ENCODE measurements at regions not wholly inside any gene's neighbourhood (a gene's known extent, or its start where the extent isn't known, plus 50 kb on each side); places are given as distances from the start of the nearest gene placed in this dataset.

DNA sequence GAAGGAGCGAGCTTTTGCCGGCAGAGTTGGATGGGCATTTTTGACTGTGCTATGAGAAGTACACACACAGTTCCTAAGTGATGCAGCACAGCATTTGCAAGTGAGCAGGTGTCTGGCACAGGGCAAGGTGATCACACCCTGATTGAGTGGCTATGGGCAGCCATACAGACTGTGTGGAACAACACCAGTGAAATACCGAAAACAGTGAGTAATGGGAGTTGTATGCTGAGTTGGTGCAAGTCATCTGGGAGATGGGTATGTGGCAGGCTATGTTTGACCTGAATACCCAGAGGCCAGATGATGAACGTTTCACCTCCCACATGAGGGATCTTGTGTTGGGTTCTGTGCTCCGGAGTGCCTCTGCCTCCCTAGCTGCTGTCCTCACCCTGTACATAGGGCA lies 53.5 kb upstream of the TIPARP start:
- Mint-ChIP-seq H3K4me3 (no peak overlapping the region), H3K27ac (no peak overlapping the region), H3K4me1 (peaks cover 14% of the 10 kb centered on the region), H3K36me3 (no peaks in the 10 kb centered on the region), H3K27me3 (peaks cover 2% of the 10 kb centered on the region), H3K9me3 (no peaks in the 10 kb centered on the region)

DNA sequence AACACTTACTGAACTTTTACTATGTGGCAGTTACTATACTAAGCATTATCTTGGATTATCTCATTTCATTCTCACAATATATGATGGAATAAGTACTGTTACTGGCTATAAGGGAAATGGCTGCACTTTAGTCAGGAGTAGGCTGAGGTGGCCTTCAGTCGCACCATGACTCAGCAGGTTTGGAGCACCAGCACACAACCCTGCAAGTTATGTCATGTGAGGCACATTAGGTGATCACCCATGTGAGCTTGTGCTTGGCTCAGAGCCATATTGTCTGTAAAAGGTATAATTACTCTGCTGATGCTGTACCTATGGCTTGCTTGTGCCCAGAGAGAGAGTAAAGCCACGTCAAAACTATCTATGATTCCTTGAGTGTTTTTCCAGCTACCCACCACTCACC lies 54.1 kb upstream of the TIPARP start:
- peaks cover 20% of the 10 kb centered on the region for H3K4me1 Mint-ChIP-seq
- peaks cover 2% of the 10 kb centered on the region for H3K27me3 Mint-ChIP-seq
- H3K27ac Mint-ChIP-seq, result no peak overlapping the region
- H3K36me3 Mint-ChIP-seq, result no peaks in the 10 kb centered on the region
- no peak overlapping the region for H3K4me3 Mint-ChIP-seq
- no peaks in the 10 kb centered on the region for H3K9me3 Mint-ChIP-seq

DNA sequence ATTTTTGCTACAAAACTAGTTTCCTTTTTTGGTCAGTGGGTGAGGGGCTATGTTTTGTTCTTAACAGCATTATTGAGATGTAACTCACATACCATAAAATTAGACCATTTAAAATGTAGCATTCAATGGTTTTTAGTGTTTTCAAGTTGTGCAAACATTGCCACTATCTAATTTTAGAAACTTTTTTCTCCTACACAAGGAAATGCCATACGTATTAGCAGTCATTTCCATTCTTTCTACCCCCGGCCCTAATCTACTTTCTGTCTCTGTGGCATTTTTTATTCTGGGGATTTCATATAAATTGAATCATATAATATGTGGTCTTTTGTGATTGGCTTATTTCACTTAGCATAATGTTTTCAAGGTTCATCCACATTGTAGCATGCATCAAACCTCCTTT lies 55.0 kb upstream of the TIPARP start:
- H3K9me3 Mint-ChIP-seq, result no peaks in the 10 kb centered on the region
- no peaks in the 10 kb centered on the region for H3K36me3 Mint-ChIP-seq
- H3K4me3 Mint-ChIP-seq, result no peak overlapping the region
- H3K27ac Mint-ChIP-seq, result no peak overlapping the region
- H3K27me3 Mint-ChIP-seq, result peaks cover 2% of the 10 kb centered on the region
- peaks cover 26% of the 10 kb centered on the region for H3K4me1 Mint-ChIP-seq

DNA sequence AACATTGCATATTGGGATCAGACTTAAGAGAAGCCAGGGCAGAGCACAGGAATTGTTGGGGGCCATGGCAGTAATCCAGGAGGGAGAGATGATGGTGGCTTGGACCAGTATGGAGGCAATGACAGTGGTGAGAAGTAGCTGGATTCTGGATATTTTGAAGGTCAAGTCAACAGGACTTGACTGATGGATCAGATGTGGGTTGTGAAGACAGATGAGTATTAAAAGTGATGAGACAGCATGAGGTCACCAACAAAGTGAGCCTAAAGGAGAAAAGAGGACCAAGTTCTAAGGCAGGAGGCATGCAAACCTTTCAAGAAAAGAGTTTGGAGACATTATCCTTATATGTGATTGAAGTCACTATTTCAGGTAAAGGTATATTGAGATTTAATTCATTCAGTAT lies 56.6 kb upstream of the TIPARP start:
- no peak overlapping the region for H3K4me3 Mint-ChIP-seq
- H3K4me1 Mint-ChIP-seq, result peaks cover 26% of the 10 kb centered on the region
- H3K27ac Mint-ChIP-seq, result peak overlapping the region; percentile 42
- peaks cover 2% of the 10 kb centered on the region for H3K27me3 Mint-ChIP-seq
- H3K9me3 Mint-ChIP-seq, result no peaks in the 10 kb centered on the region
- H3K36me3 Mint-ChIP-seq, result no peaks in the 10 kb centered on the region

DNA sequence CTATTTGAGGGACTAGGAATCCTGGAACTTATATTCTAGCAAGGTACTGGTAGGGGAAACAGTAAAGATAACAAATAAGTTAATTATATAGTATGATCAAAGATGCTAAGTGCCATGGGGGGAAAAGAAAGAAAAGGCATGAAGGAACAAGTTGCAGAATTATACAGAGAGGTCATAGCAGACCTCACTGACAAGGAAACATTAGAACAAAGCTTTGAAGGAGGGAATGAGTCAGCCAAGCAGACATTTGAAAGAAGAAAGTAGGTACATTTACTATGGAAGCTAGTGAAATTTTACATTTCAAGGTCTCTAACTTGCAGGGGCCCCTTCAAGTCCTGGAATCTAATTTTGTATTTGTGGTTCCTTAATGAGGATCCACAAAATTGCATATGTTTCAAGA lies 57.2 kb upstream of the TIPARP start:
- Mint-ChIP-seq H3K4me3 (no peak overlapping the region), H3K4me1 (peaks cover 26% of the 10 kb centered on the region), H3K27ac (peak overlapping the region; percentile 42), H3K36me3 (no peaks in the 10 kb centered on the region), H3K27me3 (peaks cover 2% of the 10 kb centered on the region), H3K9me3 (no peaks in the 10 kb centered on the region)

DNA sequence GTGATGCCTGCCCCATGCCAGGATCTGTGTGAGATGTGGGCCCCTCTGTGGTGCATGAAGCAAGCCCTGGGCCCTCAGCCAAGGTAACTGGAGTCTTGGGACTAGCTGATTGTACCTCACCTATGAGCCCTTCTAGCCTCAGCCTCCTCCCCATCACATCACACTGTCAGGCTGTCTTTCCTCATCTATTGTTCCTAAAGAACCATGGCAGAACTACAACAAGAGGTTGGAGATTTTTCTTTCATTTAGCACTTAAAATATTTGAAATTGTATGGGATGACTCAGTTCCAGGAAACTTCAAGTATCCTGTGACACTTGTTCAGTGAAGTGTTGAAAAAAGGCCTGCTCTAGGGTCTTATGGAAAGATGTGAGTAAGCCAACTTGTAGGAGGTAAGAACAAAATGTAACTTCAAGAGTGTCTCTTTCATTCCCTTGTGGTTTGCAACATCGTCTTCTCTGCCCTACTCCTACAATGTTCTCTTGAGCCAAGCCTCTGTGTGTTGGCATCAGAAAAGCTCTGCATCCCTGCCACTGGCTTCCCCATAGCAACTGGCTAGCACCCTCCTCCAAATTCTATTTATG lies 58.7 kb upstream of the TIPARP start:
- Mint-ChIP-seq H3K27ac (peak overlapping the region; percentile 77), H3K4me1 (peaks cover 26% of the 10 kb centered on the region), H3K9me3 (no peaks in the 10 kb centered on the region), H3K4me3 (peak overlapping the region; percentile 11), H3K36me3 (no peaks in the 10 kb centered on the region), H3K27me3 (peaks cover 2% of the 10 kb centered on the region)

DNA sequence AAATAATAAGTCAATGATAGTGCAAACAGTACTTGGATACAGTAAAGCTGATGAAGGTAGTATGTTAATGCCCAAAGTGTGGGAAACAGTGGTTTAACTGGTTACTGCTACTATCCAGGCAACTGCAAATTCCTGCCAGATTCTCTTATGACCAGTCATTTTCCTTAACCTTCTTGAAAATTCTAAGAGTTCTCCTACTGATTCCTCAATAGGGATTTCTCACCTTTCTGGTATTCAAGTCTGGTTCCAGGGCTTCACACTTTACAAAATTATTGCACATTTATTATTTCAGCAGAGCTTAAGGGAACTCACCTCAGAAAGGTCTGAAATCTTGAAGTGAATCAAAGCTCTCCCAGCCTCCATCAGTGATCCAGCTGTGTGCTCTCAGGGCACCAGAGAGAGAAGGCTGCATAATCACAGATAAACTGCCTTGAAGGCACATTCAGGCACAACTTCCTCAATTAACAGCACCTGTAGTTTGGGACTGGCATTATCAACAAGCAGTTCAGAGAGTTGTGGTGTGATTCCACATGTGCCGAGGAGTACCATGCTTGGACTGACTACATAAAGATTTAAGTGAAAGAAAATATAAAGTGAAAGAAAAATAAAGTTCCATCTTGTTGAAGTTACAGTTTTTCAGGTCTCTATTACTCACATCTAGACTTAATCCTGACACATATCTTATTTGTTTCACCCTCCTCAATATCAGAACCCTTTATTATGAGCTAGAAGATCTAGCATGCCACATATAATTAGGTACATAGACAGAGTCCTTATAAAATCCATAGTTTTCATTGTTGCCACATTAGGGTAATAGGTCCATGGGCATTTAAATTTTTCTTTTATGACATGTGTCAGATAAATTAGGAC lies 59.5 kb upstream of the TIPARP start:
- Mint-ChIP-seq H3K27ac (peak overlapping the region; percentile 68), H3K4me1 (peaks cover 26% of the 10 kb centered on the region), H3K9me3 (no peaks in the 10 kb centered on the region), H3K4me3 (peak overlapping the region; percentile 24), H3K36me3 (no peaks in the 10 kb centered on the region), H3K27me3 (no peaks in the 10 kb centered on the region)

DNA sequence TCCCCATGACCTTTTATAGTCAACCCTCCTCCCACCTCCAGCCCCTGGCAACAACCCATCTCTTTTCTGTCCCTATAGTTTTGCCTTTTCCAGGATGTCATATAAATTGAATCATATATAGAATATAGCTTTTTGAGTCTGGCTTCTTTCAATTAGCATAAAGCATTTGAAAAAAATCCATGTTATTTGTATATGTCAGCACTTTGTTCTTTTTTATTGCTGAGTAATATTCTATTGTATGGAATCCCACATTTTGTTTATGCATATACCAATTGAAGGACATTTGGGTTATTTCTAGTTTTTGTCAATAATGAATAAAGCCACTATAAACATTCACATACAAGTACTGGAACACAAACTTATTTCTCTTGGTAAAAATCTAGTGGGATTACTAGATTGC lies 58.0 kb upstream of the SSR3 start:
- peaks cover 26% of the 10 kb centered on the region for H3K4me1 Mint-ChIP-seq
- no peaks in the 10 kb centered on the region for H3K36me3 Mint-ChIP-seq
- no peak overlapping the region for H3K27ac Mint-ChIP-seq
- peaks cover 5% of the 10 kb centered on the region for H3K27me3 Mint-ChIP-seq
- H3K4me3 Mint-ChIP-seq, result no peak overlapping the region
- no peaks in the 10 kb centered on the region for H3K9me3 Mint-ChIP-seq

DNA sequence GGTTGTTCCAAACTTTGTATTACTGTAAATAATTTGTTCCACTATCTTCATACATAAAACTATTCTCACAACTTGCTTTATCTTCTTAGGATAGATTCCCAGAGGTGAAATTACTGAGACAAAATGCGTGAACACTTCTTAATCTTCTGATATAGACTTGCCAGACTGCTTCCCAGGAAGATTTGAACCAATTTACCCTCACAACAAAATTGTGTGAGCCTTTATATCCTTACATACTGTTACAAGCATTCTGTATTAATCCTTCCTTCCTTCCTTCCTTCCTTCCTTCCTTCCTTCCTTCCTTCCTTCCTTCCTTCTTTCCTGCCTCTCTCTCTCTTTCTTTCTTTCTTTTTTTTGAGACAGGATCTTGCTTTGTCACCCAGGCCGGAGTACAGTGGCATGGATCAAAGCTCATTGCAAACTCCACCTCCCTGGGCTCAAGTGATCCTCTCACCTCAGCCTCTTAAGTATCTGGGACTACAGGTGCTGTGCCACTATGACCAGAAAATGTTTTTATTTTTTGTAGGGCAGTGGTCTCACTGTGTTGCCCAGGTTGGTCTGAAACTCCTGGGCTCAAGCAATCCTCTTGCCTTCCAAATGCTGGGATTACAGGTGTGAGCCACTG lies 57.1 kb upstream of the SSR3 start:
- Mint-ChIP-seq H3K27ac (no peak overlapping the region), H3K36me3 (no peaks in the 10 kb centered on the region), H3K4me1 (peaks cover 17% of the 10 kb centered on the region), H3K9me3 (no peaks in the 10 kb centered on the region), H3K4me3 (no peak overlapping the region), H3K27me3 (peaks cover 9% of the 10 kb centered on the region)

DNA sequence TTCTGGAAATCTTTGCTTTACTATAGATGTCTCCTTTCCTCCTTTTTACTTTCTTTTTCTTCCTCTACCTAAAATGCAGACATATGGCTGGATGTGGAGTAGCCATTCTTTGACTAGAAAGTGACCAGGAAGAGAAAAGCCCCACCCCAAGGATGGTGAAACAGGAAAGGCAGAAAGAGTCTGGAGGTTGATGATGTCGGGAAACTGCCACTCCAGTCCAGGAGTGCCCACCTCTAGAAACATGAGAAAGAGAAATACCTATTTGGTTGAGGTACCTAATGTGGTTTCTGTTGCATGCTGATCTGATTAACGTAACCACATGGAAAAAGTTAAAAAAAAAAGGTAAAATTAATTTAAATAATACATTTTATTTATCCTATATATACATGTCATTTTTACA lies 55.2 kb upstream of the SSR3 start:
- peaks cover 12% of the 10 kb centered on the region for H3K27me3 Mint-ChIP-seq
- H3K9me3 Mint-ChIP-seq, result no peaks in the 10 kb centered on the region
- no peak overlapping the region for H3K27ac Mint-ChIP-seq
- no peaks in the 10 kb centered on the region for H3K36me3 Mint-ChIP-seq
- H3K4me3 Mint-ChIP-seq, result no peak overlapping the region
- H3K4me1 Mint-ChIP-seq, result peaks cover 8% of the 10 kb centered on the region

DNA sequence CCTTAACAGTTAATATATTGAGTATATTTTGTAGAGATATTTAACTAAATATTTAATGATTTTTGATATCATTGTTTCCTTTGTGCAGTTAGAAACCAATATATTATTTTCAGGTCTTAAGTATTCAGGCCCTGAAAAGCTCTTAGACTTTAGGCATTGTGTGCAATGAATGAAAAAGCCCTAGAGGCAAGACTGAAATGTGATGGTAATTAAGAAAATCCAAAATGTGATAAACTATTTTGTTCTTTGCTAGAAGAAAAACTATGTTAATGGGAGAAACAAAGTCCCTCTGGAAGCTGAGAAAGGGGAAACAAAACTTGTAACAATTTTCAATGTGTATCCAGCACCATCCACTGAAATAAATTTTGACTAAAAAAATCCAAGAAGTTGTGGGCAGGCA lies 54.6 kb upstream of the SSR3 start:
- no peak overlapping the region for H3K4me3 Mint-ChIP-seq
- H3K36me3 Mint-ChIP-seq, result no peaks in the 10 kb centered on the region
- H3K27me3 Mint-ChIP-seq, result peaks cover 12% of the 10 kb centered on the region
- H3K4me1 Mint-ChIP-seq, result peaks cover 4% of the 10 kb centered on the region
- H3K9me3 Mint-ChIP-seq, result no peaks in the 10 kb centered on the region
- H3K27ac Mint-ChIP-seq, result no peak overlapping the region

DNA sequence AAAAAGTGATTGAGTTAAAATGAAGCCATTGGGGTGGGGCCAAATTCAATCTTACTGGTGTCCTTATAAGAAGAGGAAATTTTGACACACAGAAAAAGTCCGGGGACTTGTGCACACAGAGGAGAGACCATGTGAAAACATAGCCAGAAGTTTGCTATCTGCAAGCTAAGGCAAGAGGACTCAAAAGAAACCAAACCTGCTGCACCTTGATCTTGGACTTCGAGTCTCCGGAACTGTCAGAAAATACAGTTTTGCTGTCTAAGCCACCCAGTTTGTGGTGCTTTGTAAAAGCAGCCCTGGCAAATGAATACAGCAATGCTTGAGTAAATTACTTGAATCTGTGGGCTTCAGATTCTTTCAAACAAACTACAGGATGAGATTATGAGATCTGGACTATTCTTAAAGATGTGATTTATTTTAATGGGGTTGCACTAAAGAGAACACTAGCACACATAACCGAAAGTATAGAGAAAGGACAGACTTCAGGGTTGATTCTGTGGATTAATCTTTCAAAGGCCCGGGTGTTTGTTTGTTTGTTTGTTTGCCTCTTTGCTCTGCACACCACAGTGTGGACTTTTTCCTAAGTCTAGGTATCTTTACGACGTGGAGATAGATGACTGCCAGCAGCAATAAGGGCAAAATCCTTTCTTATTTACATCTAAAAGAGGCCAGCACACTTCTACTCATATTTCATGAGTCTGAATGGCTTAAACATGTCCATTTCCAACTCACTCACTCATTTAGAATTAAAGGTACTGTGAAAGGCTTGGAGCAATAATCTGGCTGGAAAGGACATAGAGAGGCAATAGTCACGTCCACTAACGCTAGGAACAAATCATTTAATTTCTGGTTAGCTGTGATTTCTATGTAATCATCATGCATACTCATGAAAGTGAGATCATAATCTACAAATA lies 53.9 kb upstream of the SSR3 start:
- peaks cover 12% of the 10 kb centered on the region for H3K27me3 Mint-ChIP-seq
- no peaks in the 10 kb centered on the region for H3K36me3 Mint-ChIP-seq
- H3K4me3 Mint-ChIP-seq, result no peak overlapping the region
- peaks cover 4% of the 10 kb centered on the region for H3K4me1 Mint-ChIP-seq
- no peaks in the 10 kb centered on the region for H3K9me3 Mint-ChIP-seq
- H3K27ac Mint-ChIP-seq, result no peak overlapping the region

DNA sequence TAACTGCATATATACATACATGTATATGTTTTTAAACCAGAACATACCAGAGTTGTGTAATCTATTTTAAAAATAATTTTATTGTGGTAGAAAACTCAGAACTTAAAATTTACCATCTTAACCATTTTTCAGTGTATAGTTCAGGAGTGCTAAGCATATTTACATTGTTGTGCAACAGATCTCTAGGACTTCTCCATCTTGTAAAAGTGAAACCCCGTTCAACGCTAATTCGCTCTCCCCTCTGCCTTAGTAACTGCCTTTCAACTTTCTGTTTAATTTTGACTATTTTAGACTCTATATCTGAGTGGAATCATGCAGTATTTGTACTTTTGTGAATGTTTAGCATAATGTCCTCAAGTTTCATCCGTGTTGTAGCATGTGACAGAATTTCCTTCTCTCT lies 51.8 kb upstream of the SSR3 start:
- Mint-ChIP-seq H3K27me3 (peaks cover 12% of the 10 kb centered on the region), H3K36me3 (no peaks in the 10 kb centered on the region), H3K4me1 (peaks cover 16% of the 10 kb centered on the region), H3K4me3 (peak overlapping the region; percentile 9), H3K27ac (no peak overlapping the region), H3K9me3 (no peaks in the 10 kb centered on the region)

DNA sequence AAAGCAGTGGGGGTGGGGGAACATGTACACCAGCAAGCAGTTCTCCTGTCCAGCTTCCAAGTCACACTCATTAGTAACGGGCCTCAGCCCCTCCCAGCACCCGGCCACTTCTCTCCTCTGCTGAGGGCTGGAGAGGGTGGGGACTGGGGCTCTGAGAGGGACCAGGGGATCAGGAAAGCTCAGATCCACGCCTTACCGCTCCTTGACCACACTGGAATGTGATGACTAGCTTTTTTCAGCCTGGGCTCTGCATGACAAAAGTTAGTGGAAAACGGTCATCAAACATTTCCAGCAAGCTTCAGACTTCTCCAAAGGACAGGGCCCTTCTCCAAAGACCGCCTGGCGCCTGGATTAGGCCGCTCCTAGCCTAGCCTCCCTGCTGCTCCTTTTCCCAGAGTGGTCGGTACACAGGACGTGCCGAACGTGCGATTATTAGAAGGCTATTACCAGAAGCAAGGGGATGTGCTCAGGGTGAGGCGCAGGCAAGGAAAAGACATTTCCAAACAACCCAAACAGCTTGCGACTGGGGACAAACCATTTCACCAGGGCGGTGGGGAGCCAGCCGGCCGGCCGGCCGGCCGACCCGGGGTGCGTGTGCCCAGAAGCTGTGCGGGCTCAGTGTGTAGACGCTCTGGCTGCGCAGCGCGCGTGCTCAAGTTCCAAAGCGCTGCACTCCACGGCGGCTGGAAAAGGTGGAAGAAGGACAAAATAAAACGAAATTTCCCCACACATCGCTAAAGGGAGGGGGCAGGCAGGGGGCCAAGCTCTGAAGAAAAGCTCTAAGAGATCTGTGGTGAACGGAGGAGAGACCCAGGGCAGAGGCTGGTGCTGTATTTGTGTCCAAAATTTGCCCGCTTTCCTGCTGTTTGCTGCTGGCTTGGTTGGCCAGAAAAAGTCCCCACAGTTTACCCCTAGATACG lies 51.0 kb upstream of the SSR3 start:
- H3K36me3 Mint-ChIP-seq, result no peaks in the 10 kb centered on the region
- no peaks in the 10 kb centered on the region for H3K9me3 Mint-ChIP-seq
- peaks cover 12% of the 10 kb centered on the region for H3K27me3 Mint-ChIP-seq
- peaks cover 16% of the 10 kb centered on the region for H3K4me1 Mint-ChIP-seq
- no peak overlapping the region for H3K27ac Mint-ChIP-seq
- peak overlapping the region; percentile 62 for H3K4me3 Mint-ChIP-seq
